ENCODE measurements at regions not wholly inside any gene's neighbourhood (a gene's known extent, or its start where the extent isn't known, plus 50 kb on each side); places are given as distances from the start of the nearest gene placed in this dataset.

DNA sequence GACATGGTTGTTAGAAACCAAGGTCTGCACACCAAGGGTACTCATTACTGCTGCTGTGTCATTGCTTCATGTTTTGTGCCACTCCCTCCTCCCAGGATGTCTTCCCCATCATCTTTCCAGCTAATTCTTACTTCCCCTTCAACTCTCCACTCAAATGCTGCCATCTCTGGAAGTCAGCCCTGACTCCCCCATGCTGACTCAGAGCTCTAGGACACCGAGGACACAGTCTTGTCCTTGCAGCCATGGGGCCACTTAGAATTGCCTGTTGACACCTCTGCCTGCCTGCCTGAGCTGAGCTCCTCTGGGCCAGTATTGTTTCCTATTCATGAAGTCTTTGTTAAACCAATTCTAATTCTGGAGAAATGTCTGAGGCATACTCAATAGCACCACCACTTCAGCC lies 100.2 kb downstream of the GYPC start:
- ATAC-seq = no peak
- TF ChIP-seq, protein P1, sequence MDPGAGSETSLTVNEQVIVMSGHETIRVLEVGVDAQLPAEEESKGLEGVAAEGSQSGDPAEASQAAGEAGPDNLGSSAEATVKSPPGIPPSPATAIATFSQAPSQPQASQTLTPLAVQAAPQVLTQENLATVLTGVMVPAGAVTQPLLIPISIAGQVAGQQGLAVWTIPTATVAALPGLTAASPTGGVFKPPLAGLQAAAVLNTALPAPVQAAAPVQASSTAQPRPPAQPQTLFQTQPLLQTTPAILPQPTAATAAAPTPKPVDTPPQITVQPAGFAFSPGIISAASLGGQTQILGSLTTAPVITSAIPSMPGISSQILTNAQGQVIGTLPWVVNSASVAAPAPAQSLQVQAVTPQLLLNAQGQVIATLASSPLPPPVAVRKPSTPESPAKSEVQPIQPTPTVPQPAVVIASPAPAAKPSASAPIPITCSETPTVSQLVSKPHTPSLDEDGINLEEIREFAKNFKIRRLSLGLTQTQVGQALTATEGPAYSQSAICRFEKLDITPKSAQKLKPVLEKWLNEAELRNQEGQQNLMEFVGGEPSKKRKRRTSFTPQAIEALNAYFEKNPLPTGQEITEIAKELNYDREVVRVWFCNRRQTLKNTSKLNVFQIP (CRISPR knock-in tag; IDR thresholded peaks at IDR 0.05; ENCODE audit: borderline replicate concordance, low read depth) = no peak
- TF ChIP-seq OSR1 (CRISPR knock-in tag; IDR thresholded peaks at IDR 0.05) = no peak
- no peak for TF ChIP-seq ESRRG (CRISPR knock-in tag; IDR thresholded peaks at IDR 0.05)
- no peak for TF ChIP-seq CSDC2 (CRISPR knock-in tag; IDR thresholded peaks at IDR 0.05)

DNA sequence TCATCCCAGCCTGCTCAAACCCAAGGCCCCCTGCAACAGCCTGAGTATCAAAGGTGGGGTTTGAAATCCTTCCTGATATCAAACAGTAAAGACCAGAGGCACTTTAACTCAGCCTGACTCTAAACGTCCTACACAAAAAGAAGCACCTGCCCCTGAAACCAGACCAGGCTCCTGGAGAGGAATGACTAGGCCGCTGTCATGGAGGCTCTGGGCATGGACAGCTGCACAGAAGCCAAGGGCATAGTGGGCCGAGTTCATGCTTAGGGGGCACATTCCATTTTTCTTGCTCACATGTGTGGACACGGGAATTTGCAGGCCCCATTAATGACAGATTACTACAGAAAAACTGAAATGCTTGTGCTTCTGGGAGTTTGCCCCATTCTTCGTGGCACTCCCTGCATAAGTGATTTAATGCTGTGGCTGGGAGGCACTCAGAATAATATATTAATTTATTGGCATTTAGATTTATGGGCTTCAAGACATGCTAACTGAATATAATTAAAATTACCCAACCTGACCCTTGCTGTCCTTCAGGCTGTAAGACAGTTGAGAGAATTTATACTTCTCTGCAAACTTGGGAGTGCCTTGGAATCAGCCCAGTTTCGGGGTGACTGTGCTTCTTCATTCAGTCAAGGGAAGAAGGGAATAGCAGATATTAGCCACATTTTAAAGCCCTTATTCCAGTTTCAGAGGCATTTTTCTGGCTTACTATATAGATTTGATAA lies 105.5 kb downstream of the GYPC start:
- no peak for ATAC-seq
- TF ChIP-seq SNAI2 (CRISPR knock-in tag; IDR thresholded peaks at IDR 0.05) (no peak), BACH2 (CRISPR knock-in tag; IDR thresholded peaks at IDR 0.05; ENCODE audit: borderline replicate concordance) (no peak), ZC3H10 (CRISPR knock-in tag; IDR thresholded peaks at IDR 0.05) (no peak), ZNF8 (CRISPR knock-in tag; IDR thresholded peaks at IDR 0.05) (no peak)
- TF ChIP-seq, protein P2, sequence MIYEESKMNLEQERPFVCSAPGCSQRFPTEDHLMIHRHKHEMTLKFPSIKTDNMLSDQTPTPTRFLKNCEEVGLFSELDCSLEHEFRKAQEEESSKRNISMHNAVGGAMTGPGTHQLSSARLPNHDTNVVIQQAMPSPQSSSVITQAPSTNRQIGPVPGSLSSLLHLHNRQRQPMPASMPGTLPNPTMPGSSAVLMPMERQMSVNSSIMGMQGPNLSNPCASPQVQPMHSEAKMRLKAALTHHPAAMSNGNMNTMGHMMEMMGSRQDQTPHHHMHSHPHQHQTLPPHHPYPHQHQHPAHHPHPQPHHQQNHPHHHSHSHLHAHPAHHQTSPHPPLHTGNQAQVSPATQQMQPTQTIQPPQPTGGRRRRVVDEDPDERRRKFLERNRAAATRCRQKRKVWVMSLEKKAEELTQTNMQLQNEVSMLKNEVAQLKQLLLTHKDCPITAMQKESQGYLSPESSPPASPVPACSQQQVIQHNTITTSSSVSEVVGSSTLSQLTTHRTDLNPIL (CRISPR knock-in tag; IDR thresholded peaks at IDR 0.05; ENCODE audit: low read depth) = no peak
- TF ChIP-seq, protein P3, sequence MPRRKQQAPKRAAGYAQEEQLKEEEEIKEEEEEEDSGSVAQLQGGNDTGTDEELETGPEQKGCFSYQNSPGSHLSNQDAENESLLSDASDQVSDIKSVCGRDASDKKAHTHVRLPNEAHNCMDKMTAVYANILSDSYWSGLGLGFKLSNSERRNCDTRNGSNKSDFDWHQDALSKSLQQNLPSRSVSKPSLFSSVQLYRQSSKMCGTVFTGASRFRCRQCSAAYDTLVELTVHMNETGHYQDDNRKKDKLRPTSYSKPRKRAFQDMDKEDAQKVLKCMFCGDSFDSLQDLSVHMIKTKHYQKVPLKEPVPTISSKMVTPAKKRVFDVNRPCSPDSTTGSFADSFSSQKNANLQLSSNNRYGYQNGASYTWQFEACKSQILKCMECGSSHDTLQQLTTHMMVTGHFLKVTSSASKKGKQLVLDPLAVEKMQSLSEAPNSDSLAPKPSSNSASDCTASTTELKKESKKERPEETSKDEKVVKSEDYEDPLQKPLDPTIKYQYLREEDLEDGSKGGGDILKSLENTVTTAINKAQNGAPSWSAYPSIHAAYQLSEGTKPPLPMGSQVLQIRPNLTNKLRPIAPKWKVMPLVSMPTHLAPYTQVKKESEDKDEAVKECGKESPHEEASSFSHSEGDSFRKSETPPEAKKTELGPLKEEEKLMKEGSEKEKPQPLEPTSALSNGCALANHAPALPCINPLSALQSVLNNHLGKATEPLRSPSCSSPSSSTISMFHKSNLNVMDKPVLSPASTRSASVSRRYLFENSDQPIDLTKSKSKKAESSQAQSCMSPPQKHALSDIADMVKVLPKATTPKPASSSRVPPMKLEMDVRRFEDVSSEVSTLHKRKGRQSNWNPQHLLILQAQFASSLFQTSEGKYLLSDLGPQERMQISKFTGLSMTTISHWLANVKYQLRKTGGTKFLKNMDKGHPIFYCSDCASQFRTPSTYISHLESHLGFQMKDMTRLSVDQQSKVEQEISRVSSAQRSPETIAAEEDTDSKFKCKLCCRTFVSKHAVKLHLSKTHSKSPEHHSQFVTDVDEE (CRISPR knock-in tag; IDR thresholded peaks at IDR 0.05) = no peak

DNA sequence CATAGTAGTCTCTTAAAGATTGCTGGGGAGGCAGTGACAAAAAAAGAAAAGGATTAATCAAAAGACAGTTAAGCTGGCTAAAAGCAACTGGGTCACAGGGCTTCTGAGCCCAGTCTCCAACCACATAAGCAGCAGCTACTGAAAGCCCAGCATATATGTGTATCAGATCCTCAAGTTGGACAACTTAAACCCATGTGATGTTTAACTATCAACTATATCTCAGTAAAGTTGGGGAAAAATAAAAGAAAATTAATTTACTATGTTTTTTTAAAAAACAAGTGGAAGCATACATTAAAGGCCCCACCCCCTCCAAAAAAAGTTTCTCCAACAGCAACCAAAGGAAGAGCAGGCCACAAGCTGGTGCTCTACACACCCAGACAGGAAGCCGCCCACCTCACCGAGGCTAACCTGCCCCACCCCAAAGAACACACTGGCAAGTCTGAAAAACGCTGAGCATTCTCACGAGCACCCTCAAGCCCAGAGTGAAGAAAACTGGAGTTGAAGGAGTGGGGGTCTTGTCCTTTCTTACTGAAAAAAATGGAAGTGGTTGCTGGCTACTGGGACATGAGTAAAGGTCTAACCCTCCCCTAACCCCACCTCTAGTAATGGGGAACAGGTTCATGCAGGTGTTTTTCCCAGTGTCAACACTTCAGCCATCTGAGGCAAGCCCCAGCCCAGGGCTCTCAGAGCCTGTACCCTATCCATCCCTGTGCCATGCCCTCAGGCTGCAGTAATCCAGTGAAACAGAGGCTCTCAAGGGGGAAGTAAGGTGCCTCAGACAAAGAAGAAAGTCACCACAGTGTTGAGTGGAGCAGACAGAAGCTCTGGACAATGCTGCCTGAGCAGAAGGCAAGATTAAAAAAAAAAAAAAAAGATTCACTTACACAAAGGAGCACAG lies 106.3 kb downstream of the GYPC start:
- TF ChIP-seq ZNF8 (CRISPR knock-in tag; IDR thresholded peaks at IDR 0.05) = no peak
- no peak for TF ChIP-seq TOX (CRISPR knock-in tag; IDR thresholded peaks at IDR 0.05; ENCODE audit: borderline replicate concordance)
- TF ChIP-seq, protein P4, sequence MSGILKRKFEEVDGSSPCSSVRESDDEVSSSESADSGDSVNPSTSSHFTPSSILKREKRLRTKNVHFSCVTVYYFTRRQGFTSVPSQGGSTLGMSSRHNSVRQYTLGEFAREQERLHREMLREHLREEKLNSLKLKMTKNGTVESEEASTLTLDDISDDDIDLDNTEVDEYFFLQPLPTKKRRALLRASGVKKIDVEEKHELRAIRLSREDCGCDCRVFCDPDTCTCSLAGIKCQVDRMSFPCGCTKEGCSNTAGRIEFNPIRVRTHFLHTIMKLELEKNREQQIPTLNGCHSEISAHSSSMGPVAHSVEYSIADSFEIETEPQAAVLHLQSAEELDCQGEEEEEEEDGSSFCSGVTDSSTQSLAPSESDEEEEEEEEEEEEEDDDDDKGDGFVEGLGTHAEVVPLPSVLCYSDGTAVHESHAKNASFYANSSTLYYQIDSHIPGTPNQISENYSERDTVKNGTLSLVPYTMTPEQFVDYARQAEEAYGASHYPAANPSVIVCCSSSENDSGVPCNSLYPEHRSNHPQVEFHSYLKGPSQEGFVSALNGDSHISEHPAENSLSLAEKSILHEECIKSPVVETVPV (CRISPR knock-in tag; IDR thresholded peaks at IDR 0.05) = no peak
- TF ChIP-seq, protein P2 (CRISPR knock-in tag; IDR thresholded peaks at IDR 0.05; ENCODE audit: low read depth) = no peak
- no peak for ATAC-seq

DNA sequence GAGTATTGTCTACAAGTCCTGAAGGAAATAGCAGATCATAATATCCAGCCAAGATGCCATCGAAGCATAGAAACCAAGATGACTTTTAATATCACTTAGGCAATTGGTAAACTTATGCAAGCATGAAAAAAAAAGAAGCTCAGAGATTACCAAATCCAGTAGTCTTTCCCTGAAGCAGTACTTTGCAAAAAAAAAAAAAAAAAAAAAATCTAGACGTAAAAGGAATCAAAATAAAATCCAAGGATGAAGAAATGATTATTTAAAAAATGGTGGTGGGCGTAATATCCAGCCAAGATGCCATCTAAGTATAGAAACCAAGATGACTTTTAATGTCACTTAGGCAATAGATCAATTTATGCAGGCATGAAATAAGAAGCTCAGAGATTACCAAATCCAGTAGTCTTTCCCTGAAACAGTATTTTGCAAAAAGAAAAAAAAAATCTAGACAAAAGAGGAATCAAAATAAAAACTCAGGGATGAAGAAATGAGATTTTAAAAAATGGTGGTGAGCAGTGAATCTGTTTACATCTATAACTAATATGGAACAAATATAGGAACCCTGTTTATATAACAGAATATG lies 108.8 kb downstream of the GYPC start:
- ATAC-seq = no peak
- TF ChIP-seq ARNTL (CRISPR knock-in tag; IDR thresholded peaks at IDR 0.05; ENCODE audit: borderline replicate concordance, low read depth) (no peak), ZFP3 (CRISPR knock-in tag; IDR thresholded peaks at IDR 0.05) (no peak), CSDC2 (CRISPR knock-in tag; IDR thresholded peaks at IDR 0.05) (no peak), RARB (CRISPR knock-in tag; IDR thresholded peaks at IDR 0.05) (no peak), ZFP30 (CRISPR knock-in tag; IDR thresholded peaks at IDR 0.05) (no peak), SNAI2 (CRISPR knock-in tag; IDR thresholded peaks at IDR 0.05) (no peak), OSR1 (CRISPR knock-in tag; IDR thresholded peaks at IDR 0.05) (no peak), ESRRG (CRISPR knock-in tag; IDR thresholded peaks at IDR 0.05) (no peak), ISL1 (CRISPR knock-in tag; IDR thresholded peaks at IDR 0.05) (no peak)
- TF ChIP-seq, protein P3 (CRISPR knock-in tag; IDR thresholded peaks at IDR 0.05) = no peak
- TF ChIP-seq, protein P4 (CRISPR knock-in tag; IDR thresholded peaks at IDR 0.05) = no peak
